ENCODE measurements at regions not wholly inside any gene's neighbourhood (a gene's known extent, or its start where the extent isn't known, plus 50 kb on each side); places are given as distances from the start of the nearest gene placed in this dataset.
A peak's percentile ranks its signal among the peaks of the same experiment; 100 is the strongest.

DNA sequence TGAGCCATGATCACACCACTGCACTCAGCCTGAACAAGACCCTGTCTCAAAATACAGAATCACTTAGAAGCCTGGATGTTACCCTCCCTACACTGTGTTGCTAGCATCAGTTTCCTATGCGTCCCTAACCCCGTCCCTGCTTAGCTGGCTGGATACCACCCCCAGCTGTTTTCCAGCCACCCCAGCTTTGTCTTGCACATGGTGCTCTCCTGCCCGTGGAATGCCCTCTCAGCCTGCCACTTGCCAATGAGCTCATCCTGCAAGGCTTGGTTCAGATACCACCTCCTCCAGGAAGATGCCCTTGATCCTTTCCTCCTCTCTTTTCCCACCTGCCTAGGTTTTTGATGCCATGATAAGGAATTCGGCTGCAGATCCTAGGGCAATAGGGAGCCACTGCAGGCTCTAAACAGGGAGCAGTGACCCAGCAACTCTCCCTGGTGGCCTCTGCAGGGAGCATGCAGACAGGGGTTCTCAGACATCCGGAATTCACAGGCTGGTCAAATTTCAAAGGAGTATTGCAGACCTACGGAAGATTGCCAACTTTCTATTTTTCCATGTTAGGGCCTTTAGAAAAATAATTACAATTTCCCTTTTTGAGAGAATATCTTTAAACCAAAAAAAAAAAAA lies 52.7 kb upstream of the WNT7B start:
- Histone ChIP-seq H3K36me3 (no peaks in the 10 kb centered on the region), H3K4me1 (peaks cover 0 to 16% (median 13%) of the 10 kb centered on the region in 4 donors), H3K4me3 (no peak overlapping the region), H3K9me3 (no peaks in the 10 kb centered on the region), H3K27ac (no peak overlapping the region), H3K27me3 (no peaks in the 10 kb centered on the region)
- 90 to 94% methylated on average over 6 of the region's 6 CpGs for WGBS, 2 donors
- TF ChIP-seq POLR2AphosphoS5 (IDR thresholded peaks at IDR 0.05) (no peak), POLR2A (IDR thresholded peaks at IDR 0.05) (no peak), EP300 (IDR thresholded peaks at IDR 0.05) (no peak), CTCF (IDR thresholded peaks at IDR 0.05) (no peak)
- intact Hi-C loops (cut with DNase I), result no loop called here
- DNase-seq, result peak; percentile 54

GRCh38 chr22:46030231-46030880 lies 53.4 kb upstream of the WNT7B start:
- WGBS, 2 donors, result 78 to 85% methylated on average over 11 of the region's 11 CpGs
- Histone ChIP-seq H3K36me3 (no peaks in the 10 kb centered on the region), H3K27me3 (no peaks in the 10 kb centered on the region), H3K9me3 (no peaks in the 10 kb centered on the region), H3K4me1 (peaks cover 0 to 19% (median 17%) of the 10 kb centered on the region in 4 donors), H3K27ac (no peak overlapping the region), H3K4me3 (no peak overlapping the region)
- peak; percentile 65 for DNase-seq
- intact Hi-C loops (cut with DNase I), result no loop called here
- TF ChIP-seq EP300 (IDR thresholded peaks at IDR 0.05) (no peak), POLR2AphosphoS5 (IDR thresholded peaks at IDR 0.05) (no peak), POLR2A (IDR thresholded peaks at IDR 0.05) (no peak), CTCF (IDR thresholded peaks at IDR 0.05) (no peak)

DNA sequence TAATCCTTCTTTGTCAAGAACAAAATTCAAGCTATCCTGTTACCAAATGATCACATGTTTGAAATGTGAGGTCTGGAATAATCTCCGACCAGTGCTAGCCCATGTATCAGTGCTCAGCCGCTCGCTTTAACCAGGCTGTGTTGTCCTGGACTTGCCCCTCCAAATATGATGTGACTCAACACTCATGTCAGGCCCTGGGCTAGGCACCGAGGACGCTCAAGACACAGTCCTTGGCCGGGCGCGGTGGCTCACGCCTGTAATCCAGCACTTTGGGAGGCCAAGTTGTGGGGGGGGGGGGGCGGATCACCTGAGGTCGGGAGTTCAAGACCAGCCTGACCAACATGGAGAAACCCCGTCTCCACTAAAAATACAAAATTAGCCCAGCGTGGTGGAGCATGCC lies 54.1 kb upstream of the WNT7B start:
- TF ChIP-seq CTCF (IDR thresholded peaks at IDR 0.05), result no peak
- TF ChIP-seq EP300 (IDR thresholded peaks at IDR 0.05), result no peak
- Histone ChIP-seq H3K4me1 (peaks cover 0 to 19% (median 17%) of the 10 kb centered on the region in 4 donors), H3K27ac (no peak overlapping the region), H3K27me3 (no peaks in the 10 kb centered on the region), H3K36me3 (no peaks in the 10 kb centered on the region), H3K9me3 (no peaks in the 10 kb centered on the region), H3K4me3 (no peak overlapping the region)
- intact Hi-C loops (cut with DNase I), result no loop called here
- WGBS, 2 donors, result 88 to 90% methylated on average over 13 of the region's 13 CpGs
- peak; percentile 46 for DNase-seq

DNA sequence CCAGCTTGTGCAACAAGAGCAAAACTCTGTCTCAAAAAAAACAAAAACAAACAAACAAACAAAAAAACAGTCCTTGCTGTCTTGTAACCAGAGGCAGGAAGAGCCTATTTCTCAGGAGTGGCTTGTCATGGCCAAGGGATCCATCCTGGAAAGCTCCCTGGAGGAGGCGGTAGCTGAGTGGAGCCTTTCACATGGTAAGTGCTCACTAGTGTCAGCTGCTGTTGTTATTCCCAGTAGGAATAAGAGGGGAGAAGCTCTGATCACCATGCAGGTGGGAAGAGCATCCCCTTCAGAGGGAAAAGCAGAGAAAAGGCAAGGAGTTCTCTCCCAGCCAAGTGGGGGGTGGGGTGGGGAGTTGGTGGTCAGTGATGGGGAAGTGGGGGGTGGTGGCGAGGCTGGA lies 54.6 kb upstream of the WNT7B start:
- 89 to 96% methylated on average over 2 of the region's 2 CpGs for WGBS, 2 donors

More for the DNA sequence above, 54.6 kb upstream of the WNT7B start:
- DNase-seq, result no peak
- Histone ChIP-seq H3K4me3 (no peak overlapping the region), H3K36me3 (no peaks in the 10 kb centered on the region), H3K27ac (no peak overlapping the region), H3K27me3 (no peaks in the 10 kb centered on the region), H3K4me1 (peaks cover 0 to 22% (median 20%) of the 10 kb centered on the region in 4 donors), H3K9me3 (no peaks in the 10 kb centered on the region)
- intact Hi-C loops (cut with DNase I), result no loop called here
- TF ChIP-seq POLR2AphosphoS5 (IDR thresholded peaks at IDR 0.05), result no peak
- no peak for TF ChIP-seq POLR2A (IDR thresholded peaks at IDR 0.05)
- no peak for TF ChIP-seq EP300 (IDR thresholded peaks at IDR 0.05)
- TF ChIP-seq CTCF (IDR thresholded peaks at IDR 0.05), result no peak
